CD14-positive monocyte (primary cell): ENCODE measurements at regions not wholly inside any gene's neighbourhood (a gene's known extent, or its start where the extent isn't known, plus 50 kb on each side); places are given as distances from the start of the nearest gene placed in this dataset.

Experiments used
- DNase-seq, 3 donors: peaks; one replicate each; pipeline ENCODE4 v3.0.0-alpha.2; 2011 to 2022
- H2AFZ ChIP-seq: 2 replicates; pipeline ENCODE4 v1.6.0; 2012; ENCODE audit warnings: mild to moderate bottlenecking, low read depth, low read length, inconsistent platforms; ENCODE audit not compliant: insufficient read depth, poor library complexity, severe bottlenecking
- H3K27ac ChIP-seq, 2 donors: 1 replicate in 1 of 2; 2 replicates in 1 of 2; pipeline ENCODE4 v1.5.1; 2012 to 2013; ENCODE audit warnings: low read length in 2 of 2, control low read depth in 1 of 2, inconsistent platforms in 1 of 2, low read depth in 1 of 2, mild to moderate bottlenecking in 1 of 2
- H3K27me3 ChIP-seq, 2 donors: one replicate each; pipeline versions ENCODE4 v1.6.0 to v1.6.1; 2011 to 2013; ENCODE audit warnings: low read length in 2 of 2; ENCODE audit not compliant: control insufficient read depth in 2 of 2, insufficient read depth in 2 of 2
- H3K36me3 ChIP-seq, 2 donors: replicated peaks in 1 of 2; 1 replicate in 1 of 2; 2 replicates in 1 of 2; pipeline versions ENCODE4 v1.5.1 to v1.6.1; 2012 to 2013; ENCODE audit warnings: low read length in 2 of 2, control low read depth in 1 of 2, inconsistent platforms in 1 of 2, mild to moderate bottlenecking in 1 of 2; ENCODE audit not compliant: insufficient read depth in 2 of 2, control insufficient read depth in 1 of 2
- H3K4me1 ChIP-seq, 2 donors: 1 replicate in 1 of 2; 2 replicates in 1 of 2; pipeline versions ENCODE4 v1.5.1 to v1.6.1; 2012 to 2013; ENCODE audit warnings: low read length in 2 of 2, control low read depth in 1 of 2, inconsistent platforms in 1 of 2, mild to moderate bottlenecking in 1 of 2, moderate library complexity in 1 of 2; ENCODE audit not compliant: insufficient read depth in 2 of 2, control insufficient read depth in 1 of 2
- H3K4me2 ChIP-seq: replicated peaks from 2 replicates; pipeline ENCODE3; 2012; ENCODE audit warnings: low read length, moderate library complexity, mild to moderate bottlenecking; ENCODE audit not compliant: poor library complexity, severe bottlenecking; ENCODE audit errors: extremely low read depth
- H3K4me3 ChIP-seq, 3 experiments: fragments of 200-600 bp in 1 of 3; sonication (generic) in 1 of 3; replicated peaks in 1 of 3; 1 replicate in 2 of 3; 2 replicates in 1 of 3; pipeline ENCODE4 v1.5.1; 2011 to 2013; ENCODE audit warnings: low read length in 3 of 3, mild to moderate bottlenecking in 3 of 3, control low read depth in 2 of 3, low read depth in 2 of 3, inconsistent platforms in 1 of 3, moderate library complexity in 1 of 3
- H3K79me2 ChIP-seq: 2 replicates; pipeline ENCODE4 v1.6.0; 2012; ENCODE audit warnings: mild to moderate bottlenecking, control low read depth, inconsistent platforms, low read length, moderate library complexity; ENCODE audit not compliant: insufficient read depth
- H3K9ac ChIP-seq: 2 replicates; pipeline ENCODE4 v1.6.0; 2017; ENCODE audit warnings: low read length, mild to moderate bottlenecking; ENCODE audit not compliant: insufficient read depth, poor library complexity, severe bottlenecking
- H3K9me3 ChIP-seq, 2 donors: replicated peaks in 1 of 2; 1 replicate in 1 of 2; 2 replicates in 1 of 2; pipeline versions ENCODE4 v1.5.1 to v1.6.1; 2012 to 2013; ENCODE audit warnings: low read length in 2 of 2, control low read depth in 1 of 2; ENCODE audit not compliant: control insufficient read depth in 1 of 2, insufficient read depth in 1 of 2
- H4K20me1 ChIP-seq: 2 replicates; pipeline ENCODE4 v1.6.0; 2012; ENCODE audit warnings: mild to moderate bottlenecking, low read length, control low read depth, moderate library complexity; ENCODE audit not compliant: insufficient read depth
- H3K27ac Mint-ChIP-seq, 7 donors: one replicate each; pipeline ENCODE4 v1.8.0; 2020; ENCODE audit warnings: mild to moderate bottlenecking in 7 of 7, mixed read lengths in 7 of 7, moderate library complexity in 6 of 7, inconsistent platforms in 2 of 7
- H3K27me3 Mint-ChIP-seq, 3 donors: one replicate each; pipeline ENCODE4 v1.8.0; 2021 to 2022; ENCODE audit warnings: low read depth in 3 of 3, mild to moderate bottlenecking in 3 of 3, mixed read lengths in 3 of 3, moderate library complexity in 3 of 3, inconsistent platforms in 1 of 3
- H3K36me3 Mint-ChIP-seq, 2 donors: one replicate each; pipeline ENCODE4 v1.8.0; 2020; ENCODE audit warnings: mixed read lengths in 2 of 2, inconsistent platforms in 1 of 2, mild to moderate bottlenecking in 1 of 2
- H3K4me1 Mint-ChIP-seq: one replicate; pipeline ENCODE4 v1.8.0; 2020; ENCODE audit warnings: mild to moderate bottlenecking, mixed read lengths
- H3K4me3 Mint-ChIP-seq, 2 donors: one replicate each; pipeline ENCODE4 v1.8.0; 2020; ENCODE audit warnings: mild to moderate bottlenecking in 2 of 2, mixed read lengths in 2 of 2, moderate library complexity in 1 of 2
- H3K9me3 Mint-ChIP-seq, 7 donors: one replicate each; pipeline ENCODE4 v1.8.0; 2020 to 2022; ENCODE audit warnings: mixed read lengths in 7 of 7, mild to moderate bottlenecking in 6 of 7, moderate library complexity in 6 of 7, inconsistent platforms in 2 of 7
- CTCF ChIP-seq: fragments of 200-600 bp; IDR thresholded peaks from one replicate; pipeline ENCODE4 v1.8.0; 2022; ENCODE audit warnings: antibody characterized with exemption, mild to moderate bottlenecking
- WGBS: methylation state at CpG from one replicate; pipeline ENCODE4 v1.1.5; 2013; ENCODE audit warnings: missing lambda C conversion rate; ENCODE audit not compliant: insufficient coverage; 5-methylcytosine and 5-hydroxymethylcytosine counted together
- intact Hi-C, 2 donors: fragments of 100-400 bp; cut with micrococcal nuclease; formaldehyde crosslinking; loops; one replicate each; pipeline versions ENCODE4 v1.15.0 to v1.15.1; 2023

GRCh38 chr7:156318926-156319325 is 321.6 kb upstream of the RNF32 start:
- Histone ChIP-seq H3K4me1 (no peaks in the 10 kb centered on the region), H3K79me2 (no peaks in the 10 kb centered on the region), H4K20me1 (no peaks in the 10 kb centered on the region), H3K36me3 (no peaks in the 10 kb centered on the region), H3K4me2 (no peak overlapping the region), H3K9ac (no peak overlapping the region), H3K9me3 (peaks cover 13 to 16% of the 10 kb centered on the region in 2 donors), H2AFZ (no peak overlapping the region), H3K4me3 (no peak overlapping the region), H3K27ac (no peak overlapping the region), H3K27me3 (no peaks in the 10 kb centered on the region)
- Mint-ChIP-seq H3K9me3 (peaks cover 4 to 22% (median 11%) of the 10 kb centered on the region in 7 donors), H3K4me1 (no peaks in the 10 kb centered on the region), H3K36me3 (no peaks in the 10 kb centered on the region), H3K4me3 (no peak overlapping the region), H3K27me3 (peaks cover 0 to 1% (median 1%) of the 10 kb centered on the region in 3 donors), H3K27ac (no peak overlapping the region)
- 92% methylated on average over 11 of the region's 11 CpGs for WGBS
- intact Hi-C loops, result no loop called here
- no peak for TF ChIP-seq CTCF
- no peak for DNase-seq

GRCh38 chr7:156318426-156318825 is 322.1 kb upstream of the RNF32 start:
- no peak overlapping the region for H3K4me3 Mint-ChIP-seq
- H3K27me3 Mint-ChIP-seq, result peaks cover 0 to 1% (median 1%) of the 10 kb centered on the region in 3 donors

More at GRCh38 chr7:156318426-156318825, 322.1 kb upstream of the RNF32 start:
- no peak overlapping the region for H3K9ac ChIP-seq
- no peak overlapping the region for H2AFZ ChIP-seq
- H4K20me1 ChIP-seq, result no peaks in the 10 kb centered on the region
- no peaks in the 10 kb centered on the region for H3K79me2 ChIP-seq
- WGBS, result 90% methylated on average over 18 of the region's 18 CpGs
- H3K36me3 ChIP-seq, result no peaks in the 10 kb centered on the region
- H3K27me3 ChIP-seq, result no peaks in the 10 kb centered on the region
- peaks cover 4 to 22% (median 11%) of the 10 kb centered on the region in 7 donors for H3K9me3 Mint-ChIP-seq
- intact Hi-C loops, result no loop called here
- no peaks in the 10 kb centered on the region for H3K4me1 Mint-ChIP-seq
- TF ChIP-seq CTCF, result no peak
- no peak for DNase-seq
- no peak overlapping the region for H3K27ac ChIP-seq
- H3K36me3 Mint-ChIP-seq, result no peaks in the 10 kb centered on the region
- peaks cover 13 to 16% of the 10 kb centered on the region in 2 donors for H3K9me3 ChIP-seq
- H3K27ac Mint-ChIP-seq, result no peak overlapping the region
- no peaks in the 10 kb centered on the region for H3K4me1 ChIP-seq
- no peak overlapping the region for H3K4me3 ChIP-seq
- no peak overlapping the region for H3K4me2 ChIP-seq
